OCI-LY3 (cell line): ENCODE measurements at regions not wholly inside any gene's neighbourhood (a gene's known extent, or its start where the extent isn't known, plus 50 kb on each side); places are given as distances from the start of the nearest gene placed in this dataset.

Experiments used
- EZH2phosphoT487 ChIP-seq: fragments of 200-600 bp; shearing (Covaris generic); IDR thresholded peaks from 2 replicates; pipeline ENCODE4 v1.6.1; 2018; ENCODE audit warnings: antibody characterized with exemption, mixed run types, low read depth
- TF ChIP-seq, protein P1 (sequence below): fragments of 200-600, 300-600 bp; sonication (generic); IDR thresholded peaks from 2 replicates; pipeline ENCODE4 v1.5.1; 2014; ENCODE audit warnings: antibody characterized with exemption, low read length, low read depth

DNA sequence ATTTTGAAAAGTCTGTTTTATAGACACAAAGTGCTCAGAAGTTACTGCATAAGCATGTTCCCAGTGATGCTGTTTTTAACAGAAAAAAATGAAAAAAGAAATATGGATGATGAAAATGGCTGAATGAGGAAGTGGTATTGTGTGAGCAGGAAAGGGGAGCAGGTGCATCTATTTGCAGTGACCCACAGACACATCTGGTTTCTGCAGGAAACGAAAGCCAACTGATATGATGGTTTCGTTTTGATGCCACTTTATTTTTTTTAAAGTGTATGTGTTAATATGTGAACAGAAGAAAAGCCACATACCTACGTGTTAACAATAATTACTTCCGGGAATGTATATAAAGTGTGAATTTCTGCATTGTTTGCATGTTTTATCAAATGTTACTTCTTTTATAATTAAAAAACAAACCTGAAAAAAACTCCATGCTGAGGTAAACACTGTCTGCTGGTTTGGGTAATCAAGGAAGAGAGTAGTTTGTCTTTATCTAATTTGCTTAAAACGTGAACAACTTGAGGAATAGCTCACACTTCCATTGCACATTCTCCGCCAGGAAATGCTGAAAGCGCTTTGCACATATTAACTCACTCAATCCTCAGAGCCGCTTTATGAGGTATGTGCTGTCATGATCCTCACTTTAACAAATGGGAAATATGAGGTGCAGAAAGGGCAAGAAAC, 1335.9 kb downstream of the TBC1D22A start:
- TF ChIP-seq, protein P1, sequence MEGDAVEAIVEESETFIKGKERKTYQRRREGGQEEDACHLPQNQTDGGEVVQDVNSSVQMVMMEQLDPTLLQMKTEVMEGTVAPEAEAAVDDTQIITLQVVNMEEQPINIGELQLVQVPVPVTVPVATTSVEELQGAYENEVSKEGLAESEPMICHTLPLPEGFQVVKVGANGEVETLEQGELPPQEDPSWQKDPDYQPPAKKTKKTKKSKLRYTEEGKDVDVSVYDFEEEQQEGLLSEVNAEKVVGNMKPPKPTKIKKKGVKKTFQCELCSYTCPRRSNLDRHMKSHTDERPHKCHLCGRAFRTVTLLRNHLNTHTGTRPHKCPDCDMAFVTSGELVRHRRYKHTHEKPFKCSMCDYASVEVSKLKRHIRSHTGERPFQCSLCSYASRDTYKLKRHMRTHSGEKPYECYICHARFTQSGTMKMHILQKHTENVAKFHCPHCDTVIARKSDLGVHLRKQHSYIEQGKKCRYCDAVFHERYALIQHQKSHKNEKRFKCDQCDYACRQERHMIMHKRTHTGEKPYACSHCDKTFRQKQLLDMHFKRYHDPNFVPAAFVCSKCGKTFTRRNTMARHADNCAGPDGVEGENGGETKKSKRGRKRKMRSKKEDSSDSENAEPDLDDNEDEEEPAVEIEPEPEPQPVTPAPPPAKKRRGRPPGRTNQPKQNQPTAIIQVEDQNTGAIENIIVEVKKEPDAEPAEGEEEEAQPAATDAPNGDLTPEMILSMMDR: no peak
- TF ChIP-seq EZH2phosphoT487: no peak; the same call in 1 of the 2 replicates
